ENCODE measurements at regions not wholly inside any gene's neighbourhood (a gene's known extent, or its start where the extent isn't known, plus 50 kb on each side); places are given as distances from the start of the nearest gene placed in this dataset.

DNA sequence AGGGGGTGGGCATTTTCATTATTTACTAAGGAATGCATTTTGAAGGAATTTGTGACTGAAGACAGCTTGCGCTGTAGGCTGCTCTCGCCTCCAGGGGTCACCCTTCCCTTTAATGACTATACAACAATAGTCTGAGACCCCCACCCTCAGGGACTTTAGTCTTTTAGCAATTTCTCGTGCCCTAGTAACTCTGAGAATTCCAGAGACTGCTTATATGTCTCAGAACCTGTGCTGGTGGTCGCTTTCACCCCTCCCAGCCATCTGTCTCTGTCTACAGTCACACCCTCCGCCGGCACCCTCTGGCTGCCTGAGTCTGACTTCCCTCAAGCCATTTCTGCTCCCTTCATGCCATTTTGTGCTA, 671.4 kb downstream of the NR2F1-AS1 start:
- CTCF ChIA-PET: interaction anchor here (0.6 to 1.0 kb wide), 6 partner anchors 36 to 1267 kb away, joined by 3 to 12 read pairs (median 3); no protein-coding TSS in a partner anchor
- intact Hi-C loops (cut with micrococcal nuclease; ENCODE audit: unreplicated experiment): no loop called here
- POLR2A ChIA-PET: no interaction called here
- peak overlapping the region; percentile 64; the same call in 1 of the 2 replicates for H3K27ac ChIP-seq (ENCODE audit: low read length)
- peaks cover 3% of the 10 kb centered on the region; the same call in 1 of the 2 replicates for H3K4me1 ChIP-seq (ENCODE audit: control insufficient read depth, insufficient read depth, low read length)
- no TSS peak for BruUV-seq (replicated peaks)
- no peaks in the 10 kb centered on the region for H3K36me3 ChIP-seq (ENCODE audit: control insufficient read depth, insufficient read depth, low read length)
- ATAC-seq (no peak), DNase-seq (ENCODE audit: low read depth, low spot score) (no peak)
- H3K27me3 ChIP-seq (ENCODE audit: control insufficient read depth, insufficient read depth, low read length): no peaks in the 10 kb centered on the region
- H3K4me3 ChIP-seq (ENCODE audit: low read depth in 2 of 2, low read length in 2 of 2): no peak overlapping the region
- TF ChIP-seq TCF7L2 (IDR thresholded peaks at IDR 0.05; ENCODE audit: low read depth, low read length): no peak
- TF ChIP-seq SIN3A (IDR thresholded peaks at IDR 0.05; ENCODE audit: borderline replicate concordance, insufficient read depth, low read depth, low read length): no peak
- no peak for TF ChIP-seq POLR2AphosphoS5 (IDR thresholded peaks at IDR 0.05; ENCODE audit: low read depth, low read length)
- TF ChIP-seq, protein P1, sequence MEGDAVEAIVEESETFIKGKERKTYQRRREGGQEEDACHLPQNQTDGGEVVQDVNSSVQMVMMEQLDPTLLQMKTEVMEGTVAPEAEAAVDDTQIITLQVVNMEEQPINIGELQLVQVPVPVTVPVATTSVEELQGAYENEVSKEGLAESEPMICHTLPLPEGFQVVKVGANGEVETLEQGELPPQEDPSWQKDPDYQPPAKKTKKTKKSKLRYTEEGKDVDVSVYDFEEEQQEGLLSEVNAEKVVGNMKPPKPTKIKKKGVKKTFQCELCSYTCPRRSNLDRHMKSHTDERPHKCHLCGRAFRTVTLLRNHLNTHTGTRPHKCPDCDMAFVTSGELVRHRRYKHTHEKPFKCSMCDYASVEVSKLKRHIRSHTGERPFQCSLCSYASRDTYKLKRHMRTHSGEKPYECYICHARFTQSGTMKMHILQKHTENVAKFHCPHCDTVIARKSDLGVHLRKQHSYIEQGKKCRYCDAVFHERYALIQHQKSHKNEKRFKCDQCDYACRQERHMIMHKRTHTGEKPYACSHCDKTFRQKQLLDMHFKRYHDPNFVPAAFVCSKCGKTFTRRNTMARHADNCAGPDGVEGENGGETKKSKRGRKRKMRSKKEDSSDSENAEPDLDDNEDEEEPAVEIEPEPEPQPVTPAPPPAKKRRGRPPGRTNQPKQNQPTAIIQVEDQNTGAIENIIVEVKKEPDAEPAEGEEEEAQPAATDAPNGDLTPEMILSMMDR (IDR thresholded peaks at IDR 0.05): peak; percentile 76
- TF ChIP-seq, protein P2, sequence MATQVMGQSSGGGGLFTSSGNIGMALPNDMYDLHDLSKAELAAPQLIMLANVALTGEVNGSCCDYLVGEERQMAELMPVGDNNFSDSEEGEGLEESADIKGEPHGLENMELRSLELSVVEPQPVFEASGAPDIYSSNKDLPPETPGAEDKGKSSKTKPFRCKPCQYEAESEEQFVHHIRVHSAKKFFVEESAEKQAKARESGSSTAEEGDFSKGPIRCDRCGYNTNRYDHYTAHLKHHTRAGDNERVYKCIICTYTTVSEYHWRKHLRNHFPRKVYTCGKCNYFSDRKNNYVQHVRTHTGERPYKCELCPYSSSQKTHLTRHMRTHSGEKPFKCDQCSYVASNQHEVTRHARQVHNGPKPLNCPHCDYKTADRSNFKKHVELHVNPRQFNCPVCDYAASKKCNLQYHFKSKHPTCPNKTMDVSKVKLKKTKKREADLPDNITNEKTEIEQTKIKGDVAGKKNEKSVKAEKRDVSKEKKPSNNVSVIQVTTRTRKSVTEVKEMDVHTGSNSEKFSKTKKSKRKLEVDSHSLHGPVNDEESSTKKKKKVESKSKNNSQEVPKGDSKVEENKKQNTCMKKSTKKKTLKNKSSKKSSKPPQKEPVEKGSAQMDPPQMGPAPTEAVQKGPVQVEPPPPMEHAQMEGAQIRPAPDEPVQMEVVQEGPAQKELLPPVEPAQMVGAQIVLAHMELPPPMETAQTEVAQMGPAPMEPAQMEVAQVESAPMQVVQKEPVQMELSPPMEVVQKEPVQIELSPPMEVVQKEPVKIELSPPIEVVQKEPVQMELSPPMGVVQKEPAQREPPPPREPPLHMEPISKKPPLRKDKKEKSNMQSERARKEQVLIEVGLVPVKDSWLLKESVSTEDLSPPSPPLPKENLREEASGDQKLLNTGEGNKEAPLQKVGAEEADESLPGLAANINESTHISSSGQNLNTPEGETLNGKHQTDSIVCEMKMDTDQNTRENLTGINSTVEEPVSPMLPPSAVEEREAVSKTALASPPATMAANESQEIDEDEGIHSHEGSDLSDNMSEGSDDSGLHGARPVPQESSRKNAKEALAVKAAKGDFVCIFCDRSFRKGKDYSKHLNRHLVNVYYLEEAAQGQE (IDR thresholded peaks at IDR 0.05; ENCODE audit: insufficient read depth in 1 of 2, low read depth in 2 of 2, low read length in 1 of 2): no peak
- H3K9me3 ChIP-seq (ENCODE audit: control insufficient read depth, insufficient read depth, low read depth, low read length): no peaks in the 10 kb centered on the region
- in situ Hi-C loops (cut with HindIII; ENCODE audit: low pct_unique_long_range_greater_than_20kb, low sequenced_read_pairs): no loop called here

DNA sequence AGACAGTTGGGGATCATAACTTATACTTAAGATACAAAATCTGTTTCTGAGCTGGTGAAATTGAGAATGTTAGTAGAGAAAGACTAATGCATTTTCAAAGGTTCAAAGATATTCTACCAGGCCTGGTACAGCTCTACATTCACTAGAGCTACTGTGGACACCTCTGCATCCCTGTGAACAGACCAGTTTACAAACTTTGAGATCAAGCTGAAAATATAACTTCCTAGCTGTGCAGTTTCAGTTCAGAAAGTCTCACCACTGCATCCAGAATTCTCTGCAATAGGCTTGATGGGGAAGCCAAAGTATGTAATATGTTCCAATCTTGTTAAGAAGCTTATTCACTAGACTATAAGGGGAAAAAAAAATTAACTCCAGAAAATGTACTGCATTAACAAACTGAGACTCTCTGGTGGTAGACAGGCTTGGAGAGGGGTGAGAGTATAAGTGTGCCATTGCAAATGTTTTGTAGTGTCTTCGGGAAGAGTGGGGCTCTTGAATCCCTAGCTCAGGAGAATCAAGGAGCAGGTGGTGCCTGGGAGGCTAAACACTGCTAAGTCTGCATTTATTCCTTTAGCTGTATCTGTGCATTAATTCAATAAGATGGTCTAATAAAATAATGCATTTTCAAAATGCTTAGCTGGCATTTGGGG, 671.9 kb downstream of the NR2F1-AS1 start:
- ChIA-PET POLR2A (no interaction called here), CTCF (interaction anchor here (0.6 to 1.0 kb wide), 7 partner anchors 14 to 1267 kb away, joined by 3 to 12 read pairs (median 3); no protein-coding TSS in a partner anchor)
- Histone ChIP-seq H3K27me3 (ENCODE audit: control insufficient read depth, insufficient read depth, low read length) (no peaks in the 10 kb centered on the region), H3K27ac (ENCODE audit: low read length) (peak overlapping the region; percentile 72; the same call in 1 of the 2 replicates), H3K36me3 (ENCODE audit: control insufficient read depth, insufficient read depth, low read length) (no peaks in the 10 kb centered on the region), H3K9me3 (ENCODE audit: control insufficient read depth, insufficient read depth, low read depth, low read length) (no peaks in the 10 kb centered on the region), H3K4me1 (ENCODE audit: control insufficient read depth, insufficient read depth, low read length) (peaks cover 3% of the 10 kb centered on the region; the same call in 1 of the 2 replicates), H3K4me3 (ENCODE audit: low read depth in 2 of 2, low read length in 2 of 2) (no peak overlapping the region)
- no peak for TF ChIP-seq SIN3A (IDR thresholded peaks at IDR 0.05; ENCODE audit: borderline replicate concordance, insufficient read depth, low read depth, low read length)
- TF ChIP-seq, protein P1 (IDR thresholded peaks at IDR 0.05): no peak
- no peak for TF ChIP-seq POLR2AphosphoS5 (IDR thresholded peaks at IDR 0.05; ENCODE audit: low read depth, low read length)
- no peak for TF ChIP-seq TCF7L2 (IDR thresholded peaks at IDR 0.05; ENCODE audit: low read depth, low read length)
- TF ChIP-seq, protein P2 (IDR thresholded peaks at IDR 0.05; ENCODE audit: insufficient read depth in 1 of 2, low read depth in 2 of 2, low read length in 1 of 2): no peak
- in situ Hi-C loops (cut with HindIII; ENCODE audit: low pct_unique_long_range_greater_than_20kb, low sequenced_read_pairs): no loop called here
- ATAC-seq (no peak), DNase-seq (ENCODE audit: low read depth, low spot score) (no peak)
- BruUV-seq (replicated peaks): no TSS peak
- intact Hi-C loops (cut with micrococcal nuclease; ENCODE audit: unreplicated experiment): no loop called here
